T-helper 1 cell (primary cell): ENCODE measurements at regions not wholly inside any gene's neighbourhood (a gene's known extent, or its start where the extent isn't known, plus 50 kb on each side); places are given as distances from the start of the nearest gene placed in this dataset.
"Not testable (repeated sequence)": the region's sequence is repeated elsewhere in the genome, so short reads cannot be mapped to it uniquely, and the experiment has no call there.

Source experiments
- DNase-seq, 5 donors: peaks; one replicate each; pipeline ENCODE4 v3.0.0-alpha.2; 2012 to 2020

DNA sequence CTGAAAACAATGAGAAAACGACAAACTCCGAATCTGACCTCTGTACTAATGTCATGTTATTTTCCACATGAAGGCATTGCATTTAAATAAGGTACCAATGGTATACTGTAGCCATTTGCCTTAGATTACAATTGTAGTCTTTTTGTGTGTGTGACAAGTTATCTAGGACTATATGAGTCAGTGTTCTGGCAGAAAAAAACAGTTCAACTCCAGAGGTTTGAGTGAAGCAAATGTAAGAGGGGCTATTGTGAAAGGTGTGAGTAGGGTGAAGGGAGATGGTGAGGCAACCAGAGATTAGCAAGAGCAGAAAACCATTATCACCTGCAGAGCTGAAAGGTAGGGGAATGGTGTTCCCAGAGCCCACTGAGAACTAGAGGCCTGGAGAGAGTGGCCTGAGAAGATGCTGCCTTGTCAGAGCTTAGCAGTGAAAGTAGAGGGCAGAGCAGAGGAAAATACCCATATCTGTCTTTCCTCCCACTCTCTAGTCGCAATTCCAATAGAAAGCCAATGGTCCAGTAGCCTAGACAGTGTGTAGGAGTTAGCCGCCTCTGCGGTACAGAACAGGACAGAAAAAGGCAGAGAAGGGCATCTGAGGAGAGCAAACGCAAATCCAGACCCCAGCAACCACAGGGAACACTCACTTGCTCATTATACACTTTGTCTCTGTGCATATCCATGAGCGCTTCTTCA lies 112.2 kb downstream of the DYRK2 start:
- DNase-seq = no peak

DNA sequence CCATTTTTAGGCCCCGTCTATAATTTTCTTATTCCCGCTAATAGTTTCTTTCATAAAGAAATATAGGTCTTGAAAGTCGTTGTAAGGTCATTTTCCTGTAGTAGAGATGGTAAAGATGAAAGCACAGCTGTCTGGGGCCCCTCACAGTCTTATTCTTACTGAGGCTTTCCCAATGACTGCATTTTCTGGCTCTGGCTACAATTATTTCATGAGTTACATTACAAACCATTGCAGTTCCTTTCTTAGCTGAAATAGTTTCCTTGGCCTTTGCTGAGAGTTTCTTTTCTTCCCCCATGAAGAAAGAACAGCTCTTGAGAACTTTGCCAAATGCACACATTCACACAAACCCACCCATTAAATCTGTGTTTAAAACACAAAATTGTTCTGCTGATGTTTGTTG lies 113.0 kb downstream of the DYRK2 start:
- no peak for DNase-seq

DNA sequence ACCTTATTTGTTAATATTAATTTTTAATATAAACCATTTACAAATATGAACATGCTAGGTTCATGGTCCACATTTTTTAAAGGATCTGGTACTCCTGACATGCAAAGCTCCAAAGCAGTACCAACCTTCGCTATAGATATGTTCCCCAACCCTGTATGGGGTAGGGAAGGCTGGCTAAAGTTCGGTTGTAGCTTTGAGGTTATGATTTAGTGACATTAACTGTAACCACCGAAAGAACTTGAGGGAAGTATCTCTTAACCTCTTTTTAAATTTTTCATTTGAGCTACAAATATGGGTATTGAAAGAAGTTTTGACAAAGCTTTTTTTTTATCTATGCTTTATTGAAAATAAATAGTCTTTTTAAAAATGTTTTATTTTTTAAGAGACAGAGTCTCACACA lies 115.5 kb downstream of the DYRK2 start:
- no peak for DNase-seq

DNA sequence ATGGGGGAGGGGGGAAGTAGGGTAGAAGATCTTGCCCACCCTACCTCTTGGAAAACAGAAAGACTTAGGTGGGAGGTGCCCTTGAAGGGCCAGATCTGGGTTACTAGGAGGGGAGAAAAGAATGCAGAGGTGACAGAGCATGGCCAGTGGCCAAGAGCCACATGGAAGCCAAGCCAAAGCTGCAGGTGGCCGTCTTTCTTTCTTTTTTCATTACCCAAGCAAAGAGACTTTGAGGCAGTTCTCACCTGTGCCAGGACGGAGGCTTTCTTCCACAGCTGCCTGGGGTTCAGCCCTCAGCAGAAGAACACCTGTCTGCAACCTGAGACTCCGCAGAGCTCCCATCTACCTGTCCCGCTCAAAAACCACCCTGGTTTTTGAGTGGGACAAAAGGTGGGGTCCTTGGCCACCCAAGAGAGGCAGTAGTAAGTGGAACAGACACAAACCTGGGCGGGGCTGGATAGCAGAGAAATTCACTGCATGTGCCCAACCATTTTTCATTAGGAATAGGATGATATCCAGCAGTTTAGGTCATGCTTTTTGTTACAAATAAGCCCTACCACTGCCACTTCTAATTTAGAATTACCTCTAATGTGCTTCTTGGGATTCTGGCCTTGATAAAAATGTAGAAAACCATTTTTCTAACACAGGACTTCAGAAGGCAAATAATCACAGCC lies 116.5 kb downstream of the DYRK2 start:
- DNase-seq = no peak

DNA sequence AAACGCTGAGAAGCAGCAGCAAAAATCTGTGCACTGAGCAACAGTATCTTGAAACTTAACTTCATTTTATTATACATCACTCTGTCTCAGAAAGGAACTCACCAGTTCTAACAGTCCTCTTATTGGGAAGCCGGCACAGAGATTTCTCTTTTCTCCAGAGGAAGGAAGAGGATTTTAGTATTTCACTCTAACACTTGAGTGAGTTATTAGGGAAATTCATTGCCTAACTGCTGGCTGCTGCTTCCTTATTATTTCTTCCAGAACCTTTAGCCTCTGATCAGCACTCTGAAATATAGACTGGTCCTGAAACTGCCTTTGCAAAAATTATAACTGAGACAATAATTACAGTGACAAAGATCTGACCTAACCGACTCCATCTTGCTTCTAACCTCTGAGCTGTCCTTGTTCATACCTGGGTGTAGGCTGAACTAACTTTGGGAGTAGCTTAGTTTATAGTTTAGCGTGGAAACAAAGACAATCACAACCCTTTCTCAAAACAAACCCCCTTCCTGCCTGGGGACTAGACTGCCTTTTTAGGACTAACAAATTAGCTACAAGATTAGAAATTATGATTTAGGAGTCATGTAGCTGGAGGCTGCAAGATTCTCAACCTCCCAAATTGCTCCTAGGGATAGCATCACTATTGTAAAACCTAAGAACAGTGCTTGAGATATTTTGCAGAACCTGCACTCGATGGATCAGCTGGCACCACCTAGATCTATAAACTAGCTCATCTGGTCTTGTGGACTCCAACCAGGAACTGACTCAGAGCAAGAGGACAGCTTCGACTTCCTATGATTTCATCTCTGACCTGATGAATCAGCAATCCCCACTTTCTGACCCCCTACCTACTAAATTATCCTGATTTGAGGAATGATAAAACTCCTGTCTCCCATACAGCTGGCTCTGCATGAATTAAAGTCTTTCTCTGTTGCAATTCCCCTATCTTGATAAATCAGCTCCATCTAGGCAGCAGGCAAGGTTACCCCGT lies 117.5 kb downstream of the DYRK2 start:
- DNase-seq = no peak

DNA sequence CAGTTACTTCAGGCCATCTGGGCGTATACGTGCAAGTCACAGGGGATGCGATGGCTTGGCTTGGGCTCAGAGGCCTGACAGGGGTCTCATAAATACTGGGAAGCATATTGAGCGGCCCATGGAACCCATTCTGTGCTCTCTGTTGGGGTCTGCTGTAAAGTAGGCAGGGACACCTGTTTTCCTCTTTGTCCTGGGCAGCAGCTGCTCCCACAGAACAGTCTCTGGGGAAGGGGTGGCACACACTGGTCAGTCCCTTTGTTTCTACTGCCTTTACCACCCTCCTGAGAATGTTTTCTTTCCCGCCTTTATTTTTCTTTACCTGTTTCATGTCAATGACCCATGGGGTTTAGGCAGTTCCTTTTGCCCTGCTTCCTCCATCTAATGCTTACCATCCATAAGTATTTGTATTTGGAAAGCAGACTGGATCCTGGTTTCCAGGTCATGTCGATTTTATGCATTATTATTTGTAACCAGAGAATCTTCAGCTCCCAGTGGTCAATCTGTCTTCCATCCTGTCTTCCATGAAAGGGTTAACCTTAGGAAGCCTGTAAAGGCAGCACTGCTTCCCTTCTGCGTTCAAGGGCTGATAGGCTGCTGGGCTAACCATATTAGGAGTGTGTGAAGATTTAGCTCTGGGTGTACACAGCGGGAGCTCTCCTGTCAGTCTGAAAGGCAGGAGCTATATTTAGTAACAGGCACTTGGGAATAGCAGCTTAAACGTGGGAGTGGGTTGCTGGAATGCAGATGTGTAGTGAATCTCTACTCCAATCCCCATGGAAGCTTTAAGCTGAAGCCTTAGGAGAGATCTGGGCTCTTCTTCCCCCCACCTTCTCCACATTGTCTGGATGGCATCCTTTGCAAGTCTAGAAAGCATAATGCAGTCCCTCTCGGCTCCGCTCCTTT lies 124.0 kb downstream of the DYRK2 start:
- no peak for DNase-seq

DNA sequence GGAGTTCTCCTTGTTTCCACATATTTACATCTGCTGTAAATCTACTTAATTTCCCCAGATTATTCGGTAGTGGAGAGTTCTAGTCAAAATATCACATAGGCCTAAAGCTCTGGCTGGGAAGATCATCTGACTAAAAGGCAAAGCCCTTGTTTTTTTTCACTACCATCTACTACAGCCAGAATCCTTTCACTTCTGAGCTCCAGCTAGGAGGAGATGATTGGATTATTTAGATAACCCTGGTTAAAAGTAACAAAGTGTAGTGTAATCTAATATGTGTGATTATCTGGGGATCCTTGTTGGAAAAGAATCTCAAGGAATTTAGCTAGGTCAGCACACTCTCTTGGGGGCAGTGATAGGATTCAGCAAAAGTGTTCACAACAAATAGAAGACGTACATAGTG lies 125.4 kb downstream of the DYRK2 start:
- DNase-seq = no peak

DNA sequence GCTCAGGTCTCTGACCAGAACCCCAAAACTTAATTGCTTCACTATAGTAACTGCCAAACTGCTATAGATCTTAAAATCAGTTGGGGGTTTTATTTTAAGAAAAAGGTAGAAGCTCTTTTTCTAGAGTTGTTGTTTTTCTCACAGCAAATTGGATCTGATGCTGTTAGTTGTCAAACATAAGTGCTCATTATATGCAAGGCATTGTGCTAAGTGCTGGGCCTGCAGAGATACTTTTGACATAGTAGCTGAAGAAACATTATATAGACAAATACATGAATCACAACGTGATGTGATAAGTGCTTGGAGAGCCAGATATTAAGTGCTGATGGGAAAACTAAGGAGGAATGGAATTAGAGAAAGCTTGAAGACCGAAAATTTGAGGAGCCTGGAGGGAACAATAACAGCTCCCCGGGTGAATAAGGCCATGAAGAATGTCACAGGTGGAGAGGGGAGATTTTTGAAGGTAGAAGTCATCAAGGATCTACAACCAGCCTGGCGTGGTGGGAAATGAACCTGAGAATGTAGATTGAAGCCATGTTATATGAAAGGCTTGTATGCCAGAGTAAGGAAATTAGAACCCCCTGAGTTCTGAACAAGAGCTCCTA lies 126.5 kb downstream of the DYRK2 start:
- no peak for DNase-seq

DNA sequence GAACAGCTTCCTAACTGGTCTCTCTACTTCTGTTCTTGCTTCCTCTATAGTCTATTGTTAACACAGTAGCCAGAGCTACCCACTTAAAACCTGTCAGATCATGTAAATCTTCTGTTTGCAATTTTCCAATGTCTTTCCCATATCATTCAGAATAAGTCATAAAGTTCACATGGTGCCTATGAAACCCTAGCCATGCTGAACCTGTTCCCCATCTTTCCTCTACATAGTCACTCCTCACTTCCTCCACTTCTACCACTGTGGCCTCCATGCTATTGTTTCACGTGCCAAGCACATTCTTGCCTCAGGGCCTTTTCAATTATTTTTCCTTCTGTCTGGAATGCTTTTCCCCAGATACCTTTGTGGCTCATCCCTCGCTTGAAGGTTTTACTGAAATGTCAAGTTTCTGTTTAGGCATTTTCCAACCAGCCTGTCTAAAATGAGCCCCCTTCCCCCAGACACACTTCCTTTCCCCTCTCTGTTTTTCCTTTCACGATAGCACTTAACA lies 132.1 kb downstream of the DYRK2 start:
- DNase-seq = no peak

DNA sequence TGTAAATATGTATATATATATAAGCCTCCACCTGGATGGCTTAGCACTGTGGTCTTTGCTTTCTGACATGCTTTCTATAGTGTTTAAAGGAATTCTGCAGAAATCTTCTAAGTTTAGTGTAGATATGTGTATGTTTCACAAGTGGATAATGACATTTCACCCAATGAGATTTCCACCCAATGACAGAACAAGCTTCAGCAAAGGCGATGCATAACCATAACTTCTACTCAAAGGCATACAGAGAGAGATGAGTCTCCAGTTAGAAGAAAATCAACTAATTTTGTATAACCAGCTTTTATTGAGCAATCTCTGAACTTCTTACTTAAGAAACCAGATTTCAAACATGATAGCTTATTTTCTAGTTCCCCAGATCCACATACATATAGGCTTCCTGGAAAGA lies 134.0 kb downstream of the DYRK2 start:
- no peak for DNase-seq

DNA sequence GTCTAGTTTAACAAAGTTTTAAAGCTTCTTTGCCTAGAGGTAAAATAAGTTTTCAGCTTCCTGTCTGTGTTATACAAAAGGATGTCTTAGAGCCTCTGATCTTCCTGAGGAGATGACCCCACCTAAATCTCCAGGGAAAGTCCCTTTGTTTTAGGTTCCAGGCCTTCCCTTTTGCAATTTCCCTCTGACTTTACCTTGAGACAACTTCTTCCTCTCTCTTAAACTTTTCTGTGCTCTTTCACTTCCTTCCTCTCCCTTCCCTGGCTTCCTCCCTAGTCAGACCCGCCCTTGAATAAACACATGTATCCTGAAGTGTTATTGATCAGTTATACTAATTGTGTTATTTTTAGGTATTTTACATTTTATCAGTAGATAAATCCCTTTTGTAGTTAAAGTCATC lies 134.8 kb downstream of the DYRK2 start:
- DNase-seq = no peak

DNA sequence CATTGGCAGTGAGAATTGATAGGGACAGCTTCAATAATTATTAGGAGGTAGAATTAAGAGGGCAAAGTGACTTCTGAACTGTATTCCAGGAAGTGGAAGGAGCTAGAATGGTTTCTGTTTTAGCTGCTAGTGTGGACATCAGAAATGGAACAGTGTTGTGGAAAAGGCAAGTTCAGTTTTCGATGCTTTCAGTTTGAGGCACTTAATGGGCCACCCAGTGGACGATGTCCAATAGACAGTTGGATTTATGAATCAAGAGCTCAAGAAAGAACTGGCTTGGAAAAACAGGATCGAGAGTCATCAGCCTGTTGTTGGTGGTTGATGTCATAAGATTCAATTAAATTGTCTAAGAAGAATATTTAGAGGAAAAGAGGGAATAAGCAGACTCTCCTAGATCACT lies 136.3 kb downstream of the DYRK2 start:
- no peak for DNase-seq

DNA sequence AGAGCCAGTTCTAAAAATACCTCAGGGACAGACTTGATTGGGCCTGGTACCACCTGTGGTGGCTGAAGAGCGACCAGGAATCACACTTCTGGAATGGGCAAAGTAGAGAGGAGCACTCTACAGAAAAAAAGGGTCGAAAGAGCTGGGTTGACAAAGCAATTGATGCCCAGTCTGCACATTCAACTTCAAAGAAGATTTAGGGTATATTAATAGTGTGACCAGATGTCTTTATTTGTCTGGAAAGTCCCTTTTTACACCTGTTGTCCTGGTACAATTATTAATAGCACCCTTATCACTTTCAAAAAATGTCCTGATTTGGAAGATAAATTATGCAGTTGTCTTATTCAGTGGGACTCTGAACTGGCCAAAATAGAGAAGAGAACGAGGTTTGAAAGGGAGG lies 137.5 kb downstream of the DYRK2 start:
- no peak for DNase-seq

DNA sequence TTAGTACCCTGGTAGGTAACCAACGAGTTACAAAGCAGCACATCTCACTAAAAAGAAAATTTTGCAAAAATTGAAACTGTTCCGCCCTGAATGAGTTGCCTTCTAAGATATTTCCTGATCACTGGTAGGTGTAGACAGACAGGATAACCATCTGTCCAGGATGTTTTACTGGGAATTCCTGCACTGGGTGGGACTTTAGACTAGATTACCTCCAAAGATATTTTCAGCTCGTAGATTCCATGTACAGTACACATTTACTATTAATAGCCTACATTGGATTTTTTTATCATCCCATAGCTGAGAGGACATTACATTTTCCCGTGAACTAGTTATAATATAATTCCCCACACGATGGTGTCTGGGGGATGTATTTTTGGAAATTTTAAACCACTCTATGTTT lies 139.6 kb downstream of the DYRK2 start:
- DNase-seq = no peak

DNA sequence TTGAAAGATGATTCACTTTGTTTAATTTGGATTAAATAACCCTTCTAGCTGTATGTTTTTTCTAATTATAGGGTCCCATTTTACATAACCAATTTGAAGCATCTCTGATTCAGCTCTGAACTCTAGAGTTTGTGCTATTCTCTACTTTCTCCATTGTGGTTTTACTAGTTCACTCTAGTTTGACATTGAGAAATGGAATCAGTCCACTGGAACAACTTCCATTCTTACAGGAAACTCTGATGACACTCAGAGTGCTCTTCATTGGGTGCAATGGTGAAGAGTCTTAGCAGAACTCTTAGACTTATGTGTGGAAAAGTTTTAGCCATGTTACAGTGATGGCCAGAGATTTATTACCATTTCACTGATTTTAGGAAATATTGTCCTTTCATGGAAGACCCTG lies 140.7 kb downstream of the DYRK2 start:
- DNase-seq = no peak

DNA sequence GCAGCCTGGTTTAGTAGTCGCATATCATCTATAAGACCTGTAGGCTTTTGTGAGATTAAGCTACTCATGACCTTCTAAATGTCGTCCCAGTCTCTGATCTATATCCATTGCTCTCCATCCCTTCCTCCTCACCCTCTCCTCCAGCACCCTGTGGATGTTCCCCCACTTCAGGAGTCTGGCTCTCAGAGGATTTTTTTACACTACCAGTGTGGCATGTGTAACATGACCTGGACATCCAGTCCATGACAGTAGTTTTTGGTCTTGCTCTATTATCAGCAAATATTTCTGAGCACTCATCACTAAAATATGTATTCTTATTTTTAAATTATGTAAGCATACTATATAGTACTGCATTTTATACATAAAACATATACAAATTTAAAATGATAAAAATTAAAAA lies 142.1 kb downstream of the DYRK2 start:
- no peak for DNase-seq

DNA sequence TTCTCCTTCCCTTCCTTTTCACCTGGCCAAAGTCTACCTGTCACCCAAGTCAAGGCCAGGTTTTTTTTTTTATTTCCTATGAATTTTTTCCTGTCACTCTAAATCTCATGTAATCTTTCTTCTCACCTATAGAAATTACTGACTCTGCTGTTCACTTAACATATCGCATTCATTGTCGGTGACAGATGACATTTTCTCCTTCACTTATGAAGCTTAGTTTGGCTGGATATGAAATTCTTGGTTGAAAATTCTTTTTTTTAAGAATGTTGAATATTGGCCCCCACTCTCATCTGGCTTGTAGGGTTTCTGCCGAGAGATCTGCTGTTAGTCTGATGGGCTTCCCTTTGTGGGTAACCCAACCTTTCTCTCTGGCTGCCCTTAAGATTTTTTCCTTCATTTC lies 142.8 kb downstream of the DYRK2 start:
- DNase-seq = not testable (repeated sequence)

DNA sequence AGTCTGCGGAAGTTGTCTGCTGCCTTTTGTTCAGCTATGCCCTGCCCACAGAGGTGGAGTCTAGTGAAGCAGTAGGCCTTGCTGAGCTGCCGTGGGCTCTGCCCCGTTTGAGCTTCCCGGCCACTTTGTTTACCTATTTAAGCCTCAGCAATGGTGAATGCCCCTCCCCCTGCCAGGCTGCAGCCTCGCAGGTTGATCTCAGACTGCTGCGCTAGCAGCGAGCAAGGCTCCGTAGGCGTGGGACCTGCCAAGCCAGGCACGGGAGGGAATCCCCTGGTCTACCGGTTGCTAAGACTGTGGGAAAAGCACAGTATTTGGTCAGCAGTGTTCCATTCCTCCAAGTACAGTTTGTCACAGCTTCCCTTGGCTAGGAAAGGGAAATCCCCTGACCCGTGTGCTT lies 143.6 kb downstream of the DYRK2 start:
- no peak for DNase-seq

DNA sequence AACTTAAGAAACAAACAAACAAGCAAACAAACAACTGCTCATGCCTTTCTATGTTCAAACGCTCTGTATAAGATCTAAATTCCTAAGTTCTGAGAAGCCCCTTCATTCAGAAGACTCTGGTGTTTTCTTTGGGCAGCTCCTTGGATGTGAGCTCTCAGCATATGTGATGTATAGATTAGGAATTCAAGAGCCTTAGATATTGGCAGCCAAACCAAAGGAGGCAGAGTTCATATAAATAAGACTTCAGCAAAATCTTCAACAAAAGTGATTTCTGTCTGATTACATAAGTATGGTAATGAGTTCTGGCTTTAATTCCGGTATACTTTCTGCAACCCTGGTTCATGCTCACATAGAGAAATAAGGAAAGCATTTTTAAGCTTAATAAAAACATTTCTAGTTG lies 145.6 kb downstream of the DYRK2 start:
- no peak for DNase-seq

DNA sequence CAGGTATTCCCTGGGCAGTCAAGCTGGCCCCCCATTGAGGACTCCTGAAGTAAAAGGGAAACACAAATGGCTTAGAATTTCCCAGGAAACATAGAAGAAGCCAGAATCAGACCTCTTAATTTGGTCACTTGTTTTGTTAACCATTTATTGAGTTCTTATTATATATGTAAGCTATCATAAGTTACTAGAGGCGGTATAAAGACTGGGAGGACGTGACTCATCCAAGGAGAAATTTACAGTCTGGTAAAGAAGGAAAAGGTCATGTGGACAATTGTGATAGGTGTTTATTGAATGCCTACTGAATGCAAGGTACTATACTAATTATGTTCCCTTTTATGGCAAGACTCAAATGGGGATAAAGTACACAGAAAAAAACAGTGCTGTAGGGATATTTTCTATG lies 146.7 kb downstream of the DYRK2 start:
- no peak for DNase-seq

DNA sequence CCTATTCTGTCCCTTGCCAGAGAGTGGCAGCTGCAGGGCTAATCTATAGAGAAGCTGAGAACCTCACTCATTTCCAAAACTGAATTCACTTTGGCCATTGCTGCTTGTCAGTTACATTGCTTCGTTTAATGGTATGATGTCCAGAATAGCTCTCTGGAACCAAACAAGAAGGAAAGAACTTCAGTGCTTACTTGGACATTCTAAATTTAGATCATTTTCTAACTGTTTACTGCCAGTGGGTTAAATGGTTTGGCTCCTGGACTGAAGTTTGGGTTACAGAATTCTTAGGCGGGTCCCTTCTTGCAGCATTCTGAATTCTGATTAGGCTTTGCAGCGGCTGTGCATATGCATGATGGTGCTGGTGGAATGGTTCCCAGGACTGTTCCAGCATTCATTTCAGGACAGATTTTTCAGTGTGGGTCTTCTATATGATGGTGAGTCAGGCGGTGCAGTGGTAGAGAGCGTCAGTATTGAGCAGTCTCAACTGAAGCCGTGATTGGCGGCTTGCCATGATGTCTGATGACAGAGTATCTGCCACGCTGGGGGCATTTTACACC lies 148.7 kb downstream of the DYRK2 start:
- no peak for DNase-seq

DNA sequence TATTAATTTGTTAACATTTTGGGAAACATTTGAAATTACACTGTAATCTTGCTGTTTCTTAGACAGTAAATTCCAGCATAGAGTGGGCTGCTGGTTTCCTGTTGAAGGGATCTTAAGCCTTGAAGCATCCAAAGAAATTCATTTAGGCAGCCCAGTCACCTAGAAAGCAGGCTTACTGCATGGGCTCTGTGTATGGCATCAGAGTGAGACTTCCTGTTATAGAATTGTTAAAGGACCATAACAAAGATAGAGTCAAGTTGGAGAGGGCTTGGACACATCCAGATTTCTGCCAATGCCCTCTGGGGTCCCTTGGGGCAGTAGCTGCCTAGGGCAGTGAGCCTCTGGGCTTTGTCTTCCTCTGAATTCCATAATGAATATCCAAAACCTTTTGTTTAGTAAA lies 149.2 kb downstream of the DYRK2 start:
- DNase-seq = no peak
